ENCODE measurements at regions not wholly inside any gene's neighbourhood (a gene's known extent, or its start where the extent isn't known, plus 50 kb on each side); places are given as distances from the start of the nearest gene placed in this dataset.

GRCh38 chr2:45141883-45142866, 132.9 kb upstream of the SIX2 start:
- TF ChIP-seq CTCF (conservative IDR thresholded peaks at IDR 0.05; ENCODE audit: low read depth, low read length) (no peak), EZH2 (IDR thresholded peaks at IDR 0.05; ENCODE audit: borderline replicate concordance, low read depth, low read length, poor library complexity, severe bottlenecking) (no peak)

Measured in A673 (cell line).